ENCODE measurements at regions not wholly inside any gene's neighbourhood (a gene's known extent, or its start where the extent isn't known, plus 50 kb on each side); places are given as distances from the start of the nearest gene placed in this dataset.

DNA sequence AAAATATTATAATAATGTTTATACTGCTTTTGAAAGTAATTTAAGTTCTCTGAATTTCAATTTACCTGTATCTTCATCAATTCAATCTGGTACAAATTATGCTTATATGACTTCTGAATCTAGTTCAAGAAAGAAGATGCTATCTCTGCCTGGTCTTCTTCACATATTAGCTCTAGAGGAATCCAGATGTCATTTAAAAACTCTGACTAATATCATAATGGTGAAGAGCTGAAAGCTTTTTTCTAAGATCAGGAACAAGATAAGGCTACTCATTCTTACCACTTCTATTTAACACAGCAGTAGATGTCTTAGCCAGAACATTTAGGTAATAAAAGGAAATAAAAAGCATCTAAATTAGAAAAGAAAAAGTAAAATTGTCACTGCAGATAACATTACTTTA, 636.1 kb downstream of the ARAP2 start:
- no peaks in the 10 kb centered on the region for H3K4me1 Mint-ChIP-seq
- ChIA-PET CTCF (no interaction called here), POLR2A (no interaction called here)
- no peak overlapping the region for H3K27ac Mint-ChIP-seq
- H3K9me3 Mint-ChIP-seq = peaks cover 5% of the 10 kb centered on the region
- DNase-seq = no peak
- no peak for ATAC-seq (ENCODE audit: low read depth)
- no peaks in the 10 kb centered on the region for H3K36me3 Mint-ChIP-seq (ENCODE audit: low read depth)
- H3K4me3 Mint-ChIP-seq = no peak overlapping the region
- no peaks in the 10 kb centered on the region for H3K27me3 Mint-ChIP-seq
- intact Hi-C loops (cut with micrococcal nuclease) = no loop called here
- TF ChIP-seq CTCF (IDR thresholded peaks at IDR 0.05) = no peak

GRCh38 chr4:35614120-35614519, 630.2 kb downstream of the ARAP2 start:
- ChIA-PET POLR2A (no interaction called here), CTCF (no interaction called here)
- Mint-ChIP-seq H3K27me3 (no peaks in the 10 kb centered on the region), H3K36me3 (ENCODE audit: low read depth) (no peaks in the 10 kb centered on the region), H3K9me3 (peaks cover 5% of the 10 kb centered on the region), H3K27ac (no peak overlapping the region), H3K4me1 (no peaks in the 10 kb centered on the region), H3K4me3 (no peak overlapping the region)
- no peak for TF ChIP-seq CTCF (IDR thresholded peaks at IDR 0.05)
- ATAC-seq (ENCODE audit: low read depth) (no peak), DNase-seq (no peak)
- intact Hi-C loops (cut with micrococcal nuclease) = no loop called here

- Mint-ChIP-seq H3K36me3 (ENCODE audit: low read depth) (no peaks in the 10 kb centered on the region), H3K4me3 (no peak overlapping the region), H3K4me1 (no peaks in the 10 kb centered on the region), H3K27ac (no peak overlapping the region), H3K9me3 (peaks cover 5% of the 10 kb centered on the region), H3K27me3 (no peaks in the 10 kb centered on the region)
- intact Hi-C loops (cut with micrococcal nuclease) = loop anchor here (10.0 kb wide), 1 partner anchor 1505 kb away; no protein-coding TSS in a partner anchor
- no peak for TF ChIP-seq CTCF (IDR thresholded peaks at IDR 0.05)
- CTCF ChIA-PET = no interaction called here
- DNase-seq (no peak), ATAC-seq (ENCODE audit: low read depth) (no peak)
- POLR2A ChIA-PET = no interaction called here
Measured at GRCh38 chr4:35639929-35640328, 604.4 kb downstream of the ARAP2 start.

- ChIA-PET POLR2A (no interaction called here), CTCF (no interaction called here)
- Mint-ChIP-seq H3K9me3 (no peaks in the 10 kb centered on the region), H3K27me3 (no peaks in the 10 kb centered on the region), H3K4me3 (no peak overlapping the region), H3K27ac (no peak overlapping the region), H3K36me3 (ENCODE audit: low read depth) (no peaks in the 10 kb centered on the region), H3K4me1 (no peaks in the 10 kb centered on the region)
- intact Hi-C loops (cut with micrococcal nuclease) = loop anchor here (10.0 kb wide), 1 partner anchor 1501 kb away; no protein-coding TSS in a partner anchor
- DNase-seq (no peak), ATAC-seq (ENCODE audit: low read depth) (no peak)
- TF ChIP-seq CTCF (IDR thresholded peaks at IDR 0.05) = no peak
Measured at GRCh38 chr4:35643661-35644060, 600.7 kb downstream of the ARAP2 start.

GRCh38 chr4:35644591-35644990, 599.7 kb downstream of the ARAP2 start:
- H3K36me3 Mint-ChIP-seq (ENCODE audit: low read depth) = no peaks in the 10 kb centered on the region
- CTCF ChIA-PET = no interaction called here
- H3K4me1 Mint-ChIP-seq = no peaks in the 10 kb centered on the region
- H3K27me3 Mint-ChIP-seq = no peaks in the 10 kb centered on the region
- intact Hi-C loops (cut with micrococcal nuclease) = loop anchor here (10.0 kb wide), 1 partner anchor 1500 kb away; no protein-coding TSS in a partner anchor
- no peak for TF ChIP-seq CTCF (IDR thresholded peaks at IDR 0.05)
- POLR2A ChIA-PET = no interaction called here
- H3K27ac Mint-ChIP-seq = no peak overlapping the region
- ATAC-seq (ENCODE audit: low read depth) (no peak), DNase-seq (no peak)
- no peaks in the 10 kb centered on the region for H3K9me3 Mint-ChIP-seq
- H3K4me3 Mint-ChIP-seq = no peak overlapping the region

Data from activated B cell treated with CpG ODN at 0.5 μM for 24 hours (primary cell).